ENCODE measurements at regions not wholly inside any gene's neighbourhood (a gene's known extent, or its start where the extent isn't known, plus 50 kb on each side); places are given as distances from the start of the nearest gene placed in this dataset.

GRCh38 chr1:117295001-117295400 lies 72.2 kb upstream of the MAN1A2 start:
- Histone ChIP-seq H3K9me3 (no peaks in the 10 kb centered on the region), H3K4me3 (no peak overlapping the region), H3K36me3 (ENCODE audit: insufficient read depth in 1 of 2, low read depth in 1 of 2) (no peaks in the 10 kb centered on the region), H3K27me3 (ENCODE audit: insufficient read depth in 3 of 3, low read length in 2 of 3) (no peaks in the 10 kb centered on the region), H3K4me1 (no peaks in the 10 kb centered on the region), H3K27ac (no peak overlapping the region)
- ATAC-seq (no peak), DNase-seq (no peak)
- WGBS, 3 donors: 59 to 73% (median 67%) methylated on average over 2 of the region's 2 CpGs
- intact Hi-C loops (cut with DNase I): no loop called here
- no peak for TF ChIP-seq CTCF (IDR thresholded peaks at IDR 0.05)

GRCh38 chr1:117290890-117291289 lies 76.4 kb upstream of the MAN1A2 start:
- ATAC-seq: no peak
- DNase-seq: no peak
- no peaks in the 10 kb centered on the region for H3K36me3 ChIP-seq (ENCODE audit: insufficient read depth in 1 of 2, low read depth in 1 of 2)
- no peak overlapping the region for H3K4me3 ChIP-seq
- intact Hi-C loops (cut with DNase I): no loop called here
- no peak overlapping the region for H3K27ac ChIP-seq
- H3K9me3 ChIP-seq: no peaks in the 10 kb centered on the region
- TF ChIP-seq CTCF (IDR thresholded peaks at IDR 0.05): no peak
- H3K4me1 ChIP-seq: no peaks in the 10 kb centered on the region
- H3K27me3 ChIP-seq (ENCODE audit: insufficient read depth in 3 of 3, low read length in 2 of 3): no peaks in the 10 kb centered on the region

- 80 to 87% (median 82%) methylated on average over 3 of the region's 3 CpGs for WGBS, 3 donors
- H3K9me3 ChIP-seq: no peaks in the 10 kb centered on the region
- ATAC-seq (no peak), DNase-seq (no peak)
- intact Hi-C loops (cut with DNase I): loop anchor here in 1 of 2 donors (10.0 kb wide), 1 partner anchor 565 kb away; no protein-coding TSS in a partner anchor
- no peaks in the 10 kb centered on the region for H3K27me3 ChIP-seq (ENCODE audit: insufficient read depth in 3 of 3, low read length in 2 of 3)
- H3K4me3 ChIP-seq: no peak overlapping the region
- no peak overlapping the region for H3K27ac ChIP-seq
- TF ChIP-seq CTCF (IDR thresholded peaks at IDR 0.05): no peak
- H3K36me3 ChIP-seq (ENCODE audit: insufficient read depth in 1 of 2, low read depth in 1 of 2): no peaks in the 10 kb centered on the region
- H3K4me1 ChIP-seq: no peaks in the 10 kb centered on the region
Observed at GRCh38 chr1:117289316-117289870, 77.9 kb upstream of the MAN1A2 start.

GRCh38 chr1:117286562-117286961 lies 75.8 kb upstream of the VTCN1 start:
- 89 to 91% (median 90%) methylated on average over 2 of the region's 2 CpGs for WGBS, 3 donors
- intact Hi-C loops (cut with DNase I): loop anchor here in 1 of 2 donors (10.0 kb wide), 1 partner anchor 562 kb away; no protein-coding TSS in a partner anchor
- Histone ChIP-seq H3K4me1 (no peaks in the 10 kb centered on the region), H3K27me3 (ENCODE audit: insufficient read depth in 3 of 3, low read length in 2 of 3) (no peaks in the 10 kb centered on the region), H3K27ac (no peak overlapping the region), H3K4me3 (no peak overlapping the region), H3K9me3 (no peaks in the 10 kb centered on the region), H3K36me3 (ENCODE audit: insufficient read depth in 1 of 2, low read depth in 1 of 2) (no peaks in the 10 kb centered on the region)
- TF ChIP-seq CTCF (IDR thresholded peaks at IDR 0.05): no peak
- ATAC-seq (no peak), DNase-seq (no peak)

- DNase-seq (no peak), ATAC-seq (no peak)
- H3K27ac ChIP-seq: no peak overlapping the region
- H3K36me3 ChIP-seq (ENCODE audit: insufficient read depth in 1 of 2, low read depth in 1 of 2): no peaks in the 10 kb centered on the region
- no peaks in the 10 kb centered on the region for H3K4me1 ChIP-seq
- TF ChIP-seq CTCF (IDR thresholded peaks at IDR 0.05): no peak
- no peaks in the 10 kb centered on the region for H3K9me3 ChIP-seq
- H3K27me3 ChIP-seq (ENCODE audit: insufficient read depth in 3 of 3, low read length in 2 of 3): no peaks in the 10 kb centered on the region
- intact Hi-C loops (cut with DNase I): loop anchor here in 1 of 2 donors (10.0 kb wide), 1 partner anchor 561 kb away; no protein-coding TSS in a partner anchor
- H3K4me3 ChIP-seq: no peak overlapping the region
- WGBS, 3 donors: 21 to 33% (median 21%) methylated on average over 1 of the region's 1 CpG
Observed at GRCh38 chr1:117286145-117286544, 75.4 kb upstream of the VTCN1 start.

Measured in psoas muscle (tissue), 7 donors.